HG03460 (cell line): ENCODE measurements at regions not wholly inside any gene's neighbourhood (a gene's known extent, or its start where the extent isn't known, plus 50 kb on each side); places are given as distances from the start of the nearest gene placed in this dataset.
"Not testable (repeated sequence)": the region's sequence is repeated elsewhere in the genome, so short reads cannot be mapped to it uniquely, and the experiment has no call there.

Experiments used
- ATAC-seq: cut with Tn5 transposase; IDR thresholded peaks from one replicate; pipeline ENCODE4 v1.9.1; 2021; ENCODE audit not compliant: unreplicated experiment

DNA sequence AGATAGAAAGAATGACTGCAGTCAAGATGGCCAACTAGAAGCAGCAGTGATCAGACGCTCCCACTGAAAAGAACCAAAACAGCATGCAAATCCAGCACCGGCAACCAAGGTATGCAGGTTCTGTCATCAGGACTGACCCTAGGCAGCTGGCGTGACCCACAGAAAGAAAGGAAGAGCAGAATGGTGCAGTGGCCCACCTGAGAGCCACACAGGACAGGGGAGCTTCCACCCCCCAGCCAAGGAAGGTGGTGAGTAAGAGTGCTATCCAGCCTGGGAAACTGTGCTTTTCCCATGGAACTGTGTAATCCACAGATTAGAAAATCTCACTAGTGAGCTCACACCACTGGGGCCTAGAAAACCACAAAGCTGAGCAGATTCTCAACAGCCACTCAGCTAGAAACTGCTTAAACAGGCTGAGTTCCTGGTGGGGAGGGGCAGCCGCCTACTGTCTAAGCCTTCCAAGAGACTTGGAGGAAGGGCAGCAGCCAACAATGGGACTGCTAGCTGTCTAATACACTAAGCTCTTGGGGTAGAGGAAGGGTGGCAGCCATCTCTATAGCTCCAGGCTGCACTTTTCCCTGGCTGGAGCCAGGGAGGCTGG, 127.9 kb downstream of the EVA1A start:
- ATAC-seq, result peak; percentile 86

DNA sequence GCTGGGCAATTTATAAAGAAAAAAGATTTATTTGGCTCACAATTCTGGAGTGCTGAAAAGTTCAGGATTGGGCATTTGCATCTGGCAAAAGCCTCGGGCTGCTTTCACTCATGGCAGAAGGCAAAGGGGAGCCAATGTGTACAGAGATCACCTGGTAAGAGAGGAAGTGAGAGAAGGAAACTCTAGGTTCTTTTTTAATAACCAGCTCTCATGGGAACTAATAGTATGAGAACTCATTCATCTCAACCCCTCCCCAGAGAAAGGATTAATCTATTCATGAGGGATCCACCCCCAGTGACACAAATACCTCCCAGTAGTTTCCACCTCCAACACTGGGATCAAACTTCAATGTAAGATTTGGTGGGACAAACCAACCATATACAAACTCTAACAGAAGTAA, 129.0 kb downstream of the EVA1A start:
- ATAC-seq, result peak; percentile 59

DNA sequence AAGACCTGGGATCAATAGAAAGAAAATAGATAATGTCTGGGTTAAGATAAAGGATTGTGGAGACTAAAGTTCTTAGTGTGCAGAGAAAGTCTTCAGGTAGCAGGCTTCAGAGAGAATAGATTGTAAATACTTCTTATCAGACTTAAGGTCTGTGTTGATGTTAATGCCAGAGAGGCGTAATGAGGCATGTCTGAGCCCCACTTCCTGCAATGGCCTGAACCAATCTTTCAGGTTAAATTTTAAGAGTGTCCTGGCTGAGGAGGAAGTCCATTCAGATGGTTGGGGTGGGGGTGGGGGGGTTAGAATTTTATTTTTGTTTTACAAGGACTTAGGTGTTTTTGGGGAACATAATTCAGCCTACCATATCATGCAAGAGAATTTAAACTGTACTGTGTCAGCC, 129.5 kb downstream of the EVA1A start:
- no peak for ATAC-seq

DNA sequence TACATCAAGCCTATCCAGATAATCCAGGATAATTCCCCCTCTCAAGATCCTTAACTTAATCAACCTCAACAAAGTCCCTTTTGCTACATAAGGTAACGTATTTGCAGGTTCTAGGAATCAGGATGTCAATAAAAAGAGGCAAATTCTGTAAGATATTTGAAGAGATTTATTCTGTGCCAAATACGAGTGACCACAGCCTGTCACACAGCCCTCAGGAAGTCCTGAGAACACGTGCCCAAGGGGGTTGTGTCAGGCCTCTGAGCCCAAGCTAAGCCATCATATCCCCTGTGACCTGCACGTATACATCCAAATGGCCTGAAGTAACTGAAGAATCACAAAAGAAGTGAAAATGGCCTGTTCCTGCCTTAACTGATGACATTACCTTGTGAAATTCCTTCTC, 130.3 kb downstream of the EVA1A start:
- not testable (repeated sequence) for ATAC-seq

DNA sequence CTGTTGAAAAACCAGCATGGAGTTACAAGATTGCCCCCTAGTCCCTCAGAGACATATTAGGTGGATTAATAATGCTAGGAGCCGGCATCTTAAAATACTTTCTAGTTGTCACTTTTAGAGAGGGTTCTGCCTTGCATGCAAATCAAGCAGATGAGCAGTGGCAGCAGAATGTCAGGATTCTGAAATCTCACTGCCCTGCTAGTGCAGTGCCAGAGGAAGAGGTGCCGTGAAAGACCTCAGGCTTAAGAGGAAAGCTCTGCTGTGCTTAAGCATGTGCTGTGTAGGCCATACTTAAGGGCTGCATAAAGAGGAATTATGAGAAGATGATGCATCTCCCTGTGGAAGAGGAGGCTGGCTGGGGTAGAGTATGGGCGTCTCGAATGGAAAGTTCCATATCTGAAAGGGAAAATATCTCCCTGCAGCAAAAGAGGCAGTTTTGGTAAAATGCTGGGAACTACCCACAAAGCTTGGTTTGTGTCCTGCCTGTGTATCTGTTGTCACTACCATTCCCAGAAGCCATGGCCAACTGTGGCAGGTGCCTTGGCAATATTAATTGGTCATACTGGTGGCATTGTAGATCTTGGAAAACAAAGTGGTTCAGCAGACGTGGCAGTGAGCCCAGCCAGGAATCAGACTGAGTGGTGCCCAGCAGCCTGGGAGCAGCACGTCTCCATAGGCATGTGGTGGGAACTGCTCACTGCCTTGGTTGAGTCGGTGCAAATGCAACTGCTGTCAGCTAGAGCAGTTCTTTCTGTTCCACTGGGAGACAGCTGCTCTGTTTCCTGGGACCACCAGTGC, 131.9 kb downstream of the EVA1A start:
- ATAC-seq, result no peak

DNA sequence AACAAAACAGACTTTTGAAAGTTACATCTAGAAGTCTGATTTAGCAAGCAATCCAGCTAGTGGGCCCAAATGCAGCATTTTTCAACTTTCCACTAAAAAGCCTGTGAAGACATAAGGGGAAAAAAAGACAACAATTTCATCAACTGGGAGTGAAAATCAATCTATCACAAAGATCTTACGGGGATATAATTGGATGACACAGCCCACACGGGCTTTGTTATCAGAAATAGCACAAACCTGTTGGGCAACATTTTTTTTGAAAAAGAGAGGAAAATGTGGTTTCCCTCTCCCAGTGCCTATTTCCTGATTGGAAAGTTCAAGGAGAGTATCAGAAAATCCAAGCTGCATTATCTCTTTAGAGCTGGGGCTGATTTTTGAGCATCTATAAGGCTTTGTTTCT, 132.7 kb downstream of the EVA1A start:
- no peak for ATAC-seq

DNA sequence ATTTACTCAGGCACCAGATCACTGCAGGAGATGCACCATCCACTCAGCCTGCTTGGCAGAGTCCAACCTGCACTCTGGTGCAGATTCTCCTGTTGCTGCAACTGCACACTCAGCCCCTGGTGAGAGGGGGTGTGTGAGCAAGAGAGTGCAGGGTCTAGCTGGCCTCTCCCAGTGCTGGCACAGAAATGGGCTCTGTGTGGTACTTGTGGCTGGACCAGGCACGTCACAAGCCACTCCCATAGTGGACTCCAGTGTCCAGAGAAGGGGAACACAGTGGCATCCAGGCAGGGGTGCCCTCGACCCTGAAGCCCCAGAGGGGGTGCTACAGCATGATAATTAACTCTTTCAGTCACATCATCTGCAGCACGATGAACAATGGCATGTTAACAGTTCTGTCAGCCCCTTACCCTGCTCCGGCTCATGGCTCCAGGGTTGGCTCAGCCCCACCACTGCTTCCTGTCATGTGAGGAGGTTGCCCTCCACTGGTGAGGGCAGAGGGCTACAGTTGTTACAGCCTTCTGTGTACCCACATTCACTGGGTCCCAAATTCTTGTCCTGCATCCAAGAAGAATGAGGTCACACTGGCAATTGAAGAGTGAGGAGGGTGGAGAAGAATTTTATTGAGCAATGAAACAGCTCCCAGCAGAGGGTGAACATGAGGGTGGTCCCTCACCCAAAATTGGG, 135.7 kb downstream of the EVA1A start:
- no peak for ATAC-seq

DNA sequence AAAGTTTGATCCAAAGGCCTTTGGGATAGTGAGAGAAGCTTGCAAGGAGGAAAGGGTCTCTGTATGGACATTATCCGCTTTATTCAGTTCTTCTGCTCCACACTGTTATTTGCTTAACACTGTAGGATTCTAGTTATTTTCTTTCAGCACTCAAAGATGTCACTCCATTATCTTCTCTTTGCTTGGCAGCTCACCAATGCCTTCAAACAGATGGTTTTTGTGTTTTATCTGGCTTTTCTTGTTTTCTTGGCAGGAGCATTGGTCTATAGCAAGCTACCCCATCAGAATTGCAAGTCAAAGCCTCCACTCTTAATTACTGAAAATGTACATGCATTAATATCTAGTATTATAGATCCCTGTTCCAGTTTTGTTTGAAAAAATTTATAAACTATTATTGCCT, 138.8 kb downstream of the EVA1A start:
- ATAC-seq, result no peak

DNA sequence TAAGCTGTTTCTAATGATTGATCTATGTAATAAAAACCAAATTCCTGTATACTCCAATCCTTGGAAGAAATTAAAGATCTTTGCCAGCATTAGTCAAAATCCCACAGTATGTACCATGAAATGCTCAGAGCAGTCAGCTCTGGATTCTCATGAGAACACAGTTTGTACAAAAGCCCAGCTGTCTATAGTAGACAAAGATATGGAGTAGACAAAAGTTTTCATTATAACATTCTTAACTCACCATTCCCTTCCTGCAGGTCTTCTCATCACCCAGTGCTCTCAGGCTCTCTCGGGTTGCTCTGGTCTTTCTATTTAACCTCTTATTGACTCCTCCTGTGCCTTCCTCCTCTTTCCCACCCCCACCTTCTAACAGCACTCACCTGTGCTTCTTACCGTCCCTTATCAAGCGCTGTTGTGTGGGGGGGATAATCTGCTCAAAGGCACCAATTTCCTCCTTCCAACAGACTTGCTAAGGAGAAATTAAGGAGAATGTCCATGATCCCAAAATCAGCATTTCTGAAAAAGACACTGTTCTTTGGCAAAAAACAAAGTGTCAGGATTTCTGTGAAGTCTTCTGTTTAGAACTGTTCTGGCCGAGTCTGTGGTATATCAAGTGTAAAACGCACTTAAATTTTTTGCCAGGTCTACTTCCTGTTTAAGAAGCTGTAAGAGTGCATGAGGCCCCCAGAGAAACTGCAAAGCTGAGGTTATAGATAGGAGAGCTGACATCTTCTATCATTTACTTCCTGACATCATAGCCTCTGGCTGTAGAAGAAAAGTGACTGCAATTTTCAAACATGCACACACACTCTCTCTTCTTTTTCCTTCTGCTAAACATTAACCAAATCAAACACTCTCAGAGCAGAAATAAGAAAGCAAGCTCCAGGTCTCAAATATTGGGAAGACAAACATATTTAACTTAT, 144.1 kb downstream of the EVA1A start:
- ATAC-seq, result peak; percentile 70

DNA sequence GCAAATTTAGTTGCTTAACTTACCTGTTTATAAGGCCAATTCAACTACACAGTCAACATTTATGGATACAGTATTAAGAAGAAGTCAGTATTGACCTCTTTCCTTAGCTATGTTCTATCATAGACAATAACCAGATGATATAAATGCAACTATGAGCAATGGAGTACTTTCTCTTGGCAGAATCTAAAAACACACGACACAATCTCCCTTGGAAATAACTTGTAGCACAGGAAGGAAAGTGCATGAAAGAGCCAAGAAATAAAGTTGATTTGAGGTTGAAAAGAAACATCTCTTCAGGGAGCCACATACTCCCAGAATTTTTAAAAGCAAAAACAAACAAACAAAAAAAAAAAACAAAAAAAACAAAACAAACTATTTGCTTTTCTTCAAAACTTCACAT, 145.0 kb downstream of the EVA1A start:
- no peak for ATAC-seq

DNA sequence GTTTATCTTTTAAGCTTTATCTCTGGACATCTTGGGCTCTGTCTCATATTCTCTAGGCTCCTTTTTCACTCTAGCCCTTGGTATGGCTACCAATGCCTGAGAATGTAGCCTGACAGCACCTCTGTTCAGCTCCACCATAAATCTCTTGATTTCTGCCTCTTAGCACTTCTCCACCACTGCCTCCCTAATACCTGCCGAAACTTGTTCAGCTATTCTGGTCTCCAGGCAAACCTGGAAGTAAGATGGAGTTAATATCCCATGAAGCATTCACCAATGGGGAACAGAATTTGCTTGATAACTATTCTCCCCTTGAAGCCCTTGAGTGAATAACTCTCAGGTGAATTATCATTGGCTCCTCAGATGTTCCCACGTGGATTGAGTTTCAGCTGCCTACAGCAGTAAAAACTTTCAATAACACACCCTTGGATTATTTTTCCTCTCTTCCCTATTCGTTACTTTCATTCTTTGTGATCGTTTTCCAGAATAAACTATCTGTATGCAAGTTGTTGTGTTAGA, 145.6 kb downstream of the EVA1A start:
- ATAC-seq, result no peak

DNA sequence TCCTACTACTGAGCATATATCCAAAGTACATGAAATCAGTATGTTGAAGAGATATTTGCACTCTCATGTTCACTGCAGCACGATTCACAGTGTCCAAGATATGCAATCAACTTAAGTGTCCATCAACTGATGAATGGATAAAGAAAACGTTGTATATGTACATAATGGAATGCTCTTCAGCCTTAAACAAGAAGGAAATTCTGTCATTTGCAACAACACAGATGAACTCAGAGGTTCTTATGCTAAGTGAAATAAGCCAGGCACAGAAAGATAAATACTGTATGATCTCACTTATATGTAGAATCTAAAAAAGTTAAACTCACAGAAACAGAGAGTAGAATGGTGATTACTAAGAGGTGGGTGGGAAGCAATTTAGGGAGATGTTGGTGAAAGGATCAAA, 149.2 kb downstream of the EVA1A start:
- no peak for ATAC-seq

DNA sequence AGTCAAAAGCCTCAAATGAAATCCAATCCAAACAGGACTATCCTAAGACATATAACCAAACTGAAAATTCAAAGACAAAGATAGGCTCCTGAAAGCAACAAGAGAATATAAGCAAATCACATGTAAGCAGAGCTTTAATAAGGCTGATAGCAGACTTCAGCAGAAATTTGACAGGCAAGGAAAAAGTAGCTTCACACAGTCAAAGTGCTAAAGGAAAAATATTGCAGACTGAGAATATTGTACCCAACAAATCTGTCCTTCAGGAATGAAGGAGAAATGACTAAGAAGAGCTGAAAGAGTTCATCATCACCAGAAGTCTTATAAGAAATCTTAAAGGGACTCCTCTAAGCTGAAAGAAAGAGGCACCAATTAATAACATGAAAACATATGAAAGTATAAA, 150.0 kb downstream of the EVA1A start:
- no peak for ATAC-seq

DNA sequence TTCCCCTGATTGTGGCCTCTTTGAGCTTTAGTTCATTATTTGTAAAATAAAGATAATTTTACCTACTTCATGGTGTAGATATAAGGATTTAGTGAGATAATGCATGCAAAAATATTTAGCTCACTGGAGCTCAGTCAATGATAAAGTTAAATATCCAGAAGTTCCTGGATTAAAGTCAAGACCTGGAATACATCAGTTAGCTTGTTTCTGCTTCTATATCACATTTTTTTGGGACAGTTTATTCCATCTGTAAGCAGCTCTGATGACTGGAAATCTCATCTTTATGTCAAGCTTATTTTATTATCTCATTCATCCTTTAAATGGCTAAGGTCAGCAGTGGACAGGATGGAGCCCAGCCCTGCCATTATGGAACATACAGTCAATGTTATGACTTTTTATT, 152.0 kb downstream of the EVA1A start:
- no peak for ATAC-seq

DNA sequence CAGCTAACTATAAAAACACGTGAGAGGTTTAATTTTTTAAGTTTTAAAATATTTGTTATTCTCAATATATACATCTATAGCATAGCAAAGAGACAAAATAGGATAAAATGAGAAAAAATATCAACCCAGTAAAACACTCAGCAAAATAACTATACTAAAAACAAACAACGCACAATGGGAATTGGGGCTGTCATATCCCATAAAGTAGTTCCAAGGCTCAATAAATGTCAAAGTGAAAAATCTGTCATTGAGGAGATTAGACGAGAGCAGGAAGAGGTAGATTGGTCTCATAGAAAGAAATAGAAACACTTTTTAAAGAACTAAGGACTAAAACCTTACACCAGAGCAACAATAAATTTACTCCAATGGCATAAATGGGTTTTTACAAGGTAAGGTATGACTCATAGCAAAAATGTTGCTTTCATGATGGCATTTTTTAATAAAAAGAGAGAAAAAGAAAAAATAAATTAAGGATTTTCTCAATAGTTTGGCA, 153.7 kb downstream of the EVA1A start:
- ATAC-seq, result no peak

DNA sequence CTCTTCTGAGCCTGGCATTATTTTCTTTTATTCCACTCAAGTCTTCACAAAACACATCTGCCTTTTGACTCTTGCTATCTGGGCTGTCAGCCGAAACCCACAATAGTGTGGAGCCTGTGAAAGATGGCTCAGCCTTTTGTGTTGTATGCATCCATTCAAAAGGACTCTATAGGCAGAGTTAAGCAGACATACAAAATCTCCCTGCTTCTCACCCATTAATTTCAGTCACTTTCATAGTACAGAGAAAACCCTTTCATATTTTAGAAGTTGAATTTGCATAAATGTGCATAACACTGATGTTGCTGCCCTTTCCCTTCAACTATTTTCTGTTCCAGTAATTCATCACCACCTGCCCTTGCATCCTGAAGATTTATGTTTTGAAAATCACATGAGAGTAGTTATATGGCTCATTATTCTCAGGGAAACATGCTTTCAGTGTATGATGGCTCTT, 154.6 kb downstream of the EVA1A start:
- ATAC-seq, result no peak

DNA sequence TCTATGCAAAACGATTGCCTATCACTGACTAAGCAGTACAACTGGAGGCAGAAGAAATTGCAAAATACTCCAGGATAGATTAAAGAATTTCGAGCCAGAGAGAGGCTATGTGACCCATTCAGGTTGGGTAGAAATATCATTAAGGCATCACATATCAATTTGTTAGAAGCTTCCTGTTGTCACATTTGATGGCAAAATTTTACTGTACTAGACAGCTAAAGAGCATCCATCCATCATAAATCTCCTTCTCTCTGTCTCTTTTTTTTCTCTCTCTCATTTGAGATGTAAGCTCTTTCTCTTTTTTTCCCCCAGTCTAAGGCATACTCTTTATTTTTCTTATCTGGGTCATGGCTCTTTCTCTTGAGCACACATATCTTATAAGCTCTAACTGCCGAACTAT, 155.7 kb downstream of the EVA1A start:
- ATAC-seq, result no peak

DNA sequence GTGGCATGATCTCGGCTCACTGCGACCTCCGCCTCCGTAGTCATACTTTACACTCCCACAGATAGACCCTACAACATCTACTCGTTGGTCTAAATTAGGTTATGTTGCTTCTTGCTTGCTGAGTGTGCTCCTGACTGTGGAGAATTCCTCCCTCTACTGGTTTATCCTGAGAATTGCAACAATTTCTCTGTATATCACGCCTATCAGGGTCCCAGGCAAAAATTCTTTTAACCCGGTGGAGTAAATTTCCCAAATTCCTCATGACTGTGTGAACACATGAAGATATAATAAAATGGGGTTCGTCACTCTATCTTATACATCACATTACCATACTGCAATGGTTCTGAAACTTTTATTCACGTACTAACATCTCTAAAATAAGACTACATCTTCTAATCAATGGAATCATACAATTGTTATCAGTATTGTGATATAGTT, 156.7 kb downstream of the EVA1A start:
- peak; percentile 80 for ATAC-seq

DNA sequence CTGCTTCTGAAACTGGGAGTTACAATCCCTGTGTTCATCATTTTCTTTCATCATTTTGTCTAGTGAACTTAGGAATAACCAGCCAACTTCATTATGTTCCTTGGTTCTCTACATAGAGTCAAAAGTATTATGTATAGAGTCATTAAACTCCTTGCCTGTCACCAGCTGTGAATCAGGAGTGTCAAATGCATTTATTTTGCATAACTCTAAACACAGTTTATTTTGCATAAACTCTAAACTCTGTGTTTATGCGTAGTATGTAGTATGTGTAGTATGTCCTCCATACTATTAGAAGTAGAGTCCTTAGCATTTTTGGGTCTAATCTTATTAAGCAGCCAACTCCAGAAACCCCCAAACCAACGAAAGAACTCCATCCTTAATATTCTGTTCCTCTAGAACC, 164.4 kb downstream of the EVA1A start:
- no peak for ATAC-seq

DNA sequence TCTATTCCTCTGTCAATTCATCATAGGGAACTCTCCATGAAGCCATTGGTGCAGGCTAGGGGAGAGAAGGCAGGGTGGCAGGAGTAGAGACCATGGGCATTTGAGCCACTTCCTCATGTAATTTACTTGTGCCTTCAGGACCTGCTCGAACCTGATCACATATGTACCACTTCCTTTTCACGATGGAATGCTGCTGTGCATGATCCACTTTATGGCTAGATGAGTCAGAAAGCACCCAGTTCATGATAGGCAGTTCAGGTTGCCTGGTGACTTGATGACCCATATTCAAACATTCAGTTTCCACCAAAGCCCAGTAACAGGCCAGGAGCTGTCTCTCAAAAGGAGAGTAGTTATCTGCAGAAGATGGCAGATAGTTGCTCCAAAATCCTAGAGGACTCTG, 166.0 kb downstream of the EVA1A start:
- not testable (repeated sequence) for ATAC-seq

DNA sequence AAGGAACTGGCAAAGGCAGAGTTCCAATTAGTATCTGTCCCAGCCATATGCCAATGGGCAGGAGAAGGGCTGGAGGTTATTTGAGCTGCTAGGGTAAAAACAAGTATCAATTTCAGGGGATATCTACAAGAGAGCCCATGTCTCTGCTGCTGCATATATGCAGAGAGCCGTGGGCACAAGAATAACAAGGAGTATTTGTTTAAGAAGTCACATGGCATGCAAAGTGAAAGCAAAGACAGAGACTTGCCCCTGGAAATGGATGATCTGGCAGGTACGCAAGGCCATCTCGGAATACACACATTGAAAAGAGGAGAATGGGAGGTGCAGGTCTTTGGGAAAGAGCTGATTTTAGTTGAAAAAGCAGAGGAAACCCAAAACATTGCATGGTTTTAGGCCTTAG, 170.6 kb downstream of the EVA1A start:
- ATAC-seq, result no peak
